HG02885 (cell line): ENCODE measurements at regions not wholly inside any gene's neighbourhood (a gene's known extent, or its start where the extent isn't known, plus 50 kb on each side); places are given as distances from the start of the nearest gene placed in this dataset.
"Not testable (repeated sequence)": the region's sequence is repeated elsewhere in the genome, so short reads cannot be mapped to it uniquely, and the experiment has no call there.

ENCODE experiments used
- ATAC-seq: cut with Tn5 transposase; IDR thresholded peaks from one replicate; pipeline ENCODE4 v1.9.1; 2021; ENCODE audit warnings: mild to moderate bottlenecking; ENCODE audit not compliant: unreplicated experiment, poor library complexity

DNA sequence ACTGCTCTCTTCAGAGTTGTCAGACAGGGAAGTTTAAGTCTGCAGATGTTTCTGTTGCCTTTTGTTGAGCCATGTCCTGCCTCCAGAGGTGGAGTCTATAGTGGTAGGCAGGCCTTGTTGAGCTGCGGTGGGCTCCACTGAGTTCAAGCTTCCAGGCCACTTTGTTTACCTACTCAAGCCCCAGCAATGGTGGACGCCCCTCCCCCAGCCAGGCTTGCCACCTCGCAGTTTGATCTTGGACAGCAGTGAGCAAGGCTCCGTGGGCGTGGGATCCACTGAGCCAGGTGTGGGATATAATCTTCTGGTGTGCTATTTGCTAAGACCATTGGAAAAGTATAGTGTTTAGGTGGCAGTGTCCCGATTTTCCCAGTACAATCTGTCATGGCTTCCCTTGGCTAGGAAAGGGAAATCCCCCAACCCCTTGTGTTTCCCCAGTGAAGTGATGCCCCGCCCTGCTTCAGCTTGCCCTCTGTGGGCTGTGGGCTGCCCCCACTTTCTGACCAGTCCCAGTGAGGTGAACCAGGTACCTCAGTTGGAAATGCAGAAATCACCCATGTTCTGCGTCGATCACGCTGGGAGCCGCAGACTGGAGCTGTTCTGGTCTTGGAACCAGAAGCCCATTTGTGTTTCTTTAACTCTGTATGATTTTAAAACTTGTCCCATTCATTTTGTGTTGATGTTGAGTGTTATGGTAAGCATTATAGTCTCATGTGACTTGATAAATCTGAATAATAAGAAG, 89.2 kb upstream of the CALCR start:
- no peak for ATAC-seq

- not testable (repeated sequence) for ATAC-seq
These were observed 83.6 kb upstream of the CALCR start for GRCh38 chr7:93658163-93658562.

DNA sequence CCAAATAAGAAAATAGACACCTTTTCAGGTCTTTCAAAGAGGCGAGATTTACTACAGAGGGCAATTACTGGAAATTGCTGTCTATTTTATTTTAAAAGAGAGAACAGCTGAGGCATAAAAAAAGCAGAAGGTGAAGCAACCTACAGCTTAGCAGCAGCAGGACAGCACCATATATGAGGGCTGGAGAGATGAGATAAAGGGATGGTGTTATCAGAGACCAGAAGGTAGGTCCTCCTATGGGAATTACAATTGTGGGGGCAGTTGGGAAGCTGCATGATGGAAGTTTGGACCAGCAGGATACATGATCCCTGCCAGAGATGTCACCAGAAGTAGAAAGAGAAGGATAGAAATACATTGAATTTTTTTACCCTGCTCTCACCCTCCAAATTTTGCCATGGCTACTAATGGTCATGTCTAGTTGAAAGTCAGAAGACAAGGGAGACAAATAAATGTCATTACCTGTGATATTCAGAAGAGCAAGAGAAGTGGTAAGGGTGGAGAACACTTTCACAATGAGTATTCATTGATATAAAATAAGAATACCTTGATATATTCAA, 77.2 kb upstream of the CALCR start:
- no peak for ATAC-seq

DNA sequence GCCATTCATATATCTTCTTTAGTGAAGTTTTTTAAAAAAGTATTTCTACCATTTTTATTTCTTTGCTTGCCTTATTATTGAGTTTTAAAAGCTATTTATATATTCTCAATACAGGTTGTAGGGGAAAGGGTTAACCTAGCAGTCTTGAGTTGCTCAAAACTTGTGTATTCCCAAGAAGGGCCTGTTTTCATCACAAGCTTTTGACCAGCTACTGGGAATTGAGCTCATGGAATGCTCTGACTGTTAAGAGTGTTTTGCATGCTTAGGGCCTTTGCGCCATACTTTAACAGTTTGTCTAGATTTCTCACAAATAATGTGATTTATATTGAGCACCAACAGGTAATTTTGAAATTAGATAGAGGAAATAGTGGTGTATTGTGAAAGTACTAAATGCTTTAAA, 72.0 kb upstream of the CALCR start:
- no peak for ATAC-seq

GRCh38 chr7:93636276-93636675, 61.8 kb upstream of the CALCR start:
- ATAC-seq: no peak

DNA sequence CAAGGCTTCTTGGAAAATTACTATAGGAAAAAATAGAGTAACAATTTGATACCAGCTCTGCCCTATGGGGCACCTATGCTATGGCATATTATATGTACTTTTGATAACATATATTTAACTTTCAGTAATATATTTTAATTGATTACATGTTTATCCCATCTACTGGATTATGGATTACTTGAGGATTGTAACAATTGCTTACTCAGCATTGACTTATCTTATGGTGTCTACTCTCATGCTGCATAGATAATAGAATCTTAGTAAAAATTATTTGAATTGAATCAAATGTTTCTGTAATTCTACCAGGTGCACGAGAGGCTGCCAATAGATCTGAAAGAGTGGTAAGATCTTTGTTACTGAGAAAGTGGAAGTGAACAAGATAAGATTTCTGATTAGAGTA, 57.8 kb upstream of the CALCR start:
- no peak for ATAC-seq

DNA sequence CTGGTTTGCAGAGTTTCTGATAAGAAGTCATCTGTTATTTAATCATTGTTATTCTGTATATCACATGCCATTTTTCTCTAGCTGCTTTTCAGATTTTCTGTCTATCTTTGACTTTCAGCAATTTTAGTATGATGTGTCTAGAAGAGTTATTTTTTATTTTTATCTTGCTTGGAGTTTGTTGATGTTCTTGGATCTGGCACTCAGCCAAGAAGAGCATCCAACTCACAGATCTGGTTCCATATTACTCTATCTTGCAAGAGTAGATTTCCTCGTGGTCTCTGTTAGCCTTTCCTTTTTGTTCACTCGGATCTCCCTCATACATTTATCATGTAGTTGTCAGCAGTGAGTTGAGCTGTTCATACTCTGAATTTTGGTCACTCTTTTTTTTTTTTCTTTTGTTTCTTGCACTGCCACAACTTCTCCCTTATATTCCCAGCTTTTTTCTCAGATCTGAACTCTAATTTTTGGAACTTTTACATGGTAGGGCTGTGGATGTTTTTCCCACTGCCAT, 54.8 kb upstream of the CALCR start:
- no peak for ATAC-seq

- no peak for ATAC-seq
These were observed 52.3 kb upstream of the CALCR start for GRCh38 chr7:93626869-93627268.
